NT2/D1 (cell line): ENCODE measurements at regions not wholly inside any gene's neighbourhood (a gene's known extent, or its start where the extent isn't known, plus 50 kb on each side); places are given as distances from the start of the nearest gene placed in this dataset.

Experiments used
- SUZ12 ChIP-seq: IDR thresholded peaks from 2 replicates; pipeline ENCODE4 v1.6.1; 2011; ENCODE audit not compliant: insufficient read length, insufficient read depth; ENCODE audit errors: extremely low read depth
- YY1 ChIP-seq: IDR thresholded peaks from 2 replicates; pipeline ENCODE4 v1.6.1; 2011; ENCODE audit not compliant: insufficient read length, insufficient read depth

DNA sequence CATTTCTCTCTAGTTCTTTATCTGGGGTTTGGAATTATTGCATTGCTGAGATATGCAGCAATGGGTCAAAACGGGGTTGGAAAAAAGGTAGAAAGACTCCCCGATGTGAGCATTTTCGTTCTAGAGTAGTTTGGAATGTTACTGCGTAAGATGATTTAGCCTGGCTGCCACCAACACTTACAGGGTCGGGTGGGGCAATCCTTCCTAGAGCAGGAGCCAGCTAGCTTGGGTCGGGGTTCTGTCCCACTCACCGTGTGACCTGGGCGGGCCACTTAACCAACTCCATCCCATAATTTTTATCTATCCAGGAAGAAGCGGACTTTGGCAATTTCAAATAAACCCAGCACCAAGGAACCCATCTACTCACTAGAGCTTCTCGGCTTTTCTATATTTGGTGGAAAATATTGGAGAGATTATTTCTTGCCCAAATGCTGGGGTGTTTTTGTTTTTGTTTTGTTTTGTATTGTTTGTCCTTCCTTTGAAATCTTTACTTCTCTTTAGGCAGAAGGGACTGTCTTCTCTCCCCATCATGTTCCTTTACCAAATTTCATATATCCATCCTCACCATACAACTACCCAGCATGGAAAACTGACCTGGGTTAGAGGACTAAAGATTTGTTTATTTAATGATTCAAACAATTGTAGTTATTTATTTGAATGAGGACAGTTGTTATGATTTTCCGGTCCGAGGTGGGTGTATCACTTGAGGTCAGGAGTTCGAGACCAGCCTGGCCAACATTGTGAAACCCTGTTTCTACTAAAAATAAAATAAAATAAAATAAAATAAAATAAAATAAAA is 72.4 kb downstream of the GPX5 start:
- TF ChIP-seq YY1 (no peak), SUZ12 (no peak)
